Sigmoid colon (tissue), 6 donors: ENCODE measurements at regions not wholly inside any gene's neighbourhood (a gene's known extent, or its start where the extent isn't known, plus 50 kb on each side); places are given as distances from the start of the nearest gene placed in this dataset.
A peak's percentile ranks its signal among the peaks of the same experiment; 100 is the strongest.

Experiments used
- DNase-seq: peaks from one replicate; pipeline ENCODE4 v3.0.0-alpha.2; 2019
- H3K27ac ChIP-seq, 4 donors: fragments of 200-600 bp; sonication (generic); one replicate each; pipeline ENCODE4 v1.5.1; 2016 to 2019; ENCODE audit warnings: mild to moderate bottlenecking in 1 of 4
- H3K27me3 ChIP-seq, 3 donors: fragments of 200-600 bp; sonication (generic); one replicate each; pipeline ENCODE4 v1.5.1; 2019; ENCODE audit warnings: mild to moderate bottlenecking in 1 of 3
- H3K36me3 ChIP-seq, 4 donors: fragments of 200-600 bp; sonication (generic); one replicate each; pipeline ENCODE4 v1.5.1; 2016 to 2019
- H3K4me1 ChIP-seq, 4 donors: fragments of 200-600 bp; sonication (generic); one replicate each; pipeline ENCODE4 v1.5.1; 2017 to 2019
- H3K4me3 ChIP-seq, 4 donors: fragments of 200-600 bp; sonication (generic); one replicate each; pipeline ENCODE4 v1.5.1; 2017 to 2019; ENCODE audit warnings: mild to moderate bottlenecking in 2 of 4, moderate library complexity in 1 of 4
- H3K9me3 ChIP-seq, 4 donors: fragments of 200-600 bp in 3 of 4; sonication (generic) in 3 of 4; one replicate each; pipeline versions ENCODE4 v1.5.1 to v1.6.1; 2013 to 2019
- CTCF ChIP-seq, 4 experiments: fragments of 450-650 bp in 3 of 4; fragments of 200-600 bp in 1 of 4; IDR thresholded peaks; one replicate each; pipeline ENCODE4 v1.5.1; 2016 to 2019; ENCODE audit warnings: antibody characterized with exemption in 4 of 4, mild to moderate bottlenecking in 3 of 4, moderate library complexity in 2 of 4
- EP300 ChIP-seq, 4 donors: sonication (generic); formaldehyde crosslinking; IDR thresholded peaks; one replicate each; pipeline ENCODE4 v1.6.1; 2017; ENCODE audit warnings: antibody characterized with exemption in 4 of 4
- POLR2A ChIP-seq, 2 donors: fragments of 450-650 bp; IDR thresholded peaks; one replicate each; pipeline ENCODE4 v1.6.1; 2016; ENCODE audit warnings: antibody characterized with exemption in 2 of 2, mild to moderate bottlenecking in 2 of 2, moderate library complexity in 2 of 2
- POLR2AphosphoS5 ChIP-seq, 4 donors: sonication (generic); formaldehyde crosslinking; IDR thresholded peaks; one replicate each; pipeline ENCODE4 v1.6.1; 2017; ENCODE audit warnings: antibody characterized with exemption in 4 of 4
- WGBS, 2 donors: extraction: QIAGEN DNeasy Blood & Tissue Kit; methylation state at CpG; one replicate each; pipeline ENCODE4 v1.1.7; 2013; 5-methylcytosine and 5-hydroxymethylcytosine counted together
- intact Hi-C: fragments of 100-400 bp; cut with DNase I; formaldehyde crosslinking; loops from one replicate; pipeline ENCODE4 v1.15.1; 2023
- donor health status: healthy with polysubstance abuse.
- donor health status: healthy.

DNA sequence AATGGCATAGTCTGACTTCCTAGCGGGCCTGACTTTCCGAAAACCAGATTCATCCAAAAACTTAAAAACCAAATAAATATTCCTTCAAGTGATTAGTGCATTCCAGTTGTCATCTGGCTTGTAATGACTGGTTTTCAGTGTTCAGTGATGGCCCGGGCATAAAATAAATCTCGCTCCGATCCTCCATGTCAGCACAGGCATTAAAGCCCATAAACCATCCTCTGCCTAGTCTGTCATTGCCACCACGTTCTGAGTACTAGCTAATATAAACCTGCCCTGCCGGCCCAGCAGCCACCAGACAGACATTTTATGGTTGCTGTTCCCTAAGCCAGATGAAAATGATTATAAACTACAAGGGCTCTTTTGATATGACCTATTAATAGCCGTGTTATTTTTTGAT is 232.3 kb upstream of the GMDS start:
- H3K36me3 ChIP-seq, result no peaks in the 10 kb centered on the region
- DNase-seq, result no peak
- peaks cover 0 to 3% (median under 1%) of the 10 kb centered on the region in 4 donors for H3K9me3 ChIP-seq
- H3K27me3 ChIP-seq, result no peaks in the 10 kb centered on the region
- intact Hi-C loops, result no loop called here
- peak overlapping the region in 2 of 4 donors; percentile 53 to 69 for H3K27ac ChIP-seq
- no peak for TF ChIP-seq POLR2AphosphoS5 (IDR thresholded peaks at IDR 0.05)
- TF ChIP-seq POLR2A (IDR thresholded peaks at IDR 0.05), result no peak
- TF ChIP-seq EP300 (IDR thresholded peaks at IDR 0.05), result no peak
- TF ChIP-seq CTCF (IDR thresholded peaks at IDR 0.05), result no peak
- 35 to 69% methylated on average over 8 of the region's 8 CpGs for WGBS, 2 donors
- no peak overlapping the region for H3K4me3 ChIP-seq
- peaks cover 0 to 32% (median 27%) of the 10 kb centered on the region in 4 donors for H3K4me1 ChIP-seq

DNA sequence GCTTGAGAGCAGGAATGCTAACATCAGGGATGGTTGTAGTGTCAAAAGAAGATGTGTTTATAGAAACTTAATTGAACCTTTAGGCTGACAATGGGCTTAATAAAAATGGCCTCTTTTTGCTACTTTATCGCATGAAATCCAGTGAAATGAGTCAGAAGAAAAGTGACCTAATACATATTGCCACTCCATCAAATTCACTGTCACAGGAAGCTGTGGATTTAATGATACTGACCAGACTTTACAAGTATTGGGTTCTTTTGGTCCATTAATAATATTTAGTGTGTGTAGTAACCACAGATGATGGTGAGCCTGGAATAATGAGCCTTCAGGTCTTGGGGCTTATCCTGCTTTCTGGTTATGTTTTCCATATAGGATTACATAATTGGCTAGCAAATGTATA is 231.8 kb upstream of the GMDS start:
- intact Hi-C loops, result no loop called here
- 84 to 93% methylated on average over 1 of the region's 1 CpG for WGBS, 2 donors
- no peak overlapping the region for H3K4me3 ChIP-seq
- no peaks in the 10 kb centered on the region for H3K9me3 ChIP-seq
- H3K27me3 ChIP-seq, result no peaks in the 10 kb centered on the region
- H3K27ac ChIP-seq, result peak overlapping the region in 2 of 4 donors; percentile 53 to 69
- no peak for DNase-seq
- peaks cover 0 to 32% (median 27%) of the 10 kb centered on the region in 4 donors for H3K4me1 ChIP-seq
- H3K36me3 ChIP-seq, result no peaks in the 10 kb centered on the region
- TF ChIP-seq CTCF (IDR thresholded peaks at IDR 0.05) (no peak), EP300 (IDR thresholded peaks at IDR 0.05) (no peak), POLR2A (IDR thresholded peaks at IDR 0.05) (no peak), POLR2AphosphoS5 (IDR thresholded peaks at IDR 0.05) (no peak)

GRCh38 chr6:2476376-2476775 is 231.0 kb upstream of the GMDS start:
- Histone ChIP-seq H3K36me3 (no peaks in the 10 kb centered on the region), H3K9me3 (no peaks in the 10 kb centered on the region), H3K4me3 (no peak overlapping the region), H3K27ac (no peak overlapping the region), H3K27me3 (no peaks in the 10 kb centered on the region), H3K4me1 (peaks cover 0 to 32% (median 27%) of the 10 kb centered on the region in 4 donors)
- intact Hi-C loops, result no loop called here
- TF ChIP-seq EP300 (IDR thresholded peaks at IDR 0.05) (no peak), POLR2AphosphoS5 (IDR thresholded peaks at IDR 0.05) (no peak), POLR2A (IDR thresholded peaks at IDR 0.05) (no peak), CTCF (IDR thresholded peaks at IDR 0.05) (no peak)
- WGBS, 2 donors, result 32 to 60% methylated on average over 4 of the region's 4 CpGs
- no peak for DNase-seq

- Histone ChIP-seq H3K9me3 (no peaks in the 10 kb centered on the region), H3K4me1 (no peaks in the 10 kb centered on the region), H3K4me3 (no peak overlapping the region), H3K27me3 (no peaks in the 10 kb centered on the region), H3K27ac (no peak overlapping the region), H3K36me3 (no peaks in the 10 kb centered on the region)
- WGBS, 2 donors, result 17 to 64% methylated on average over 9 of the region's 9 CpGs
- intact Hi-C loops, result no loop called here
- TF ChIP-seq POLR2A (IDR thresholded peaks at IDR 0.05), result no peak
- TF ChIP-seq POLR2AphosphoS5 (IDR thresholded peaks at IDR 0.05), result no peak
- no peak for TF ChIP-seq CTCF (IDR thresholded peaks at IDR 0.05)
- no peak for TF ChIP-seq EP300 (IDR thresholded peaks at IDR 0.05)
- no peak for DNase-seq
Observed at GRCh38 chr6:2471472-2471871, 226.1 kb upstream of the GMDS start.

DNA sequence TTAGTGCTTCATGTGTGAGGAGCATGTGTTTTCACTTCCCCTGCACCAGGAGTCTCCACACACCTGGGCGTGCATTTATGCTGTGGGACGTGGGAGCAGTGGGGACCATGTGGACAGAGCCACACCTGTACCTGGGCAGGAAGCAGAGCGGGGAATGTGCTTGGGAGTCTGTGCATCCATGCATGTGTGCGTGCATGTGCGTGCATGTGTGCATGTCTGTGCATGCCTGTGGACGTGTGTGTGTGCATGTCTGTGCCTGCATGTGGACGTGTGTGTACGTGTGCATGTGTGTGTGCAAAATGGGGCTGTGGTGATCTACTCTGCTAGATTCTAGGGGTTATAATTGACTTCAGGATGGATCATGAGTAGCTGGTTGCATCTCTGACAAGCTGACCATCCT is 224.0 kb upstream of the GMDS start:
- no peaks in the 10 kb centered on the region for H3K9me3 ChIP-seq
- no peak overlapping the region for H3K27ac ChIP-seq
- TF ChIP-seq POLR2AphosphoS5 (IDR thresholded peaks at IDR 0.05) (no peak), CTCF (IDR thresholded peaks at IDR 0.05) (no peak), POLR2A (IDR thresholded peaks at IDR 0.05) (no peak), EP300 (IDR thresholded peaks at IDR 0.05) (no peak)
- H3K4me1 ChIP-seq, result no peaks in the 10 kb centered on the region
- peaks cover 0 to 8% (median 0%) of the 10 kb centered on the region in 3 donors for H3K27me3 ChIP-seq
- no peaks in the 10 kb centered on the region for H3K36me3 ChIP-seq
- intact Hi-C loops, result no loop called here
- H3K4me3 ChIP-seq, result no peak overlapping the region
- WGBS, 2 donors, result 91% methylated on average over 8 of the region's 8 CpGs
- DNase-seq, result no peak
